ENCODE measurements at regions not wholly inside any gene's neighbourhood (a gene's known extent, or its start where the extent isn't known, plus 50 kb on each side); places are given as distances from the start of the nearest gene placed in this dataset.

- ATAC-seq (no peak), DNase-seq (no peak)
- H3K4me1 ChIP-seq, result no peaks in the 10 kb centered on the region
- H3K27ac ChIP-seq, result no peak overlapping the region
- intact Hi-C loops (cut with DNase I), result no loop called here
- no peak overlapping the region for H3K4me3 ChIP-seq
- no peaks in the 10 kb centered on the region for H3K27me3 ChIP-seq
- WGBS, 2 donors, result 60 to 73% methylated on average over 3 of the region's 3 CpGs
- TF ChIP-seq POLR2A (IDR thresholded peaks at IDR 0.05), result no peak
- no peak for TF ChIP-seq CTCF (IDR thresholded peaks at IDR 0.05)
- H3K36me3 ChIP-seq (replicated peaks in 1 of 2; ENCODE audit: insufficient read depth in 1 of 2, low read depth in 2 of 2), result no peaks in the 10 kb centered on the region
- H3K9me3 ChIP-seq, result no peaks in the 10 kb centered on the region
Measured at GRCh38 chr10:71135236-71135635, 77.1 kb upstream of the UNC5B start.

GRCh38 chr10:71136036-71136721 is 76.2 kb upstream of the UNC5B start:
- TF ChIP-seq CTCF (IDR thresholded peaks at IDR 0.05) (no peak), POLR2A (IDR thresholded peaks at IDR 0.05) (no peak)
- H3K9me3 ChIP-seq, result no peaks in the 10 kb centered on the region
- no peak overlapping the region for H3K27ac ChIP-seq
- H3K36me3 ChIP-seq (replicated peaks in 1 of 2; ENCODE audit: insufficient read depth in 1 of 2, low read depth in 2 of 2), result no peaks in the 10 kb centered on the region
- intact Hi-C loops (cut with DNase I), result no loop called here
- ATAC-seq (no peak), DNase-seq (no peak)
- H3K4me3 ChIP-seq, result no peak overlapping the region
- H3K4me1 ChIP-seq, result no peaks in the 10 kb centered on the region
- 72 to 75% methylated on average over 8 of the region's 8 CpGs for WGBS, 2 donors
- no peaks in the 10 kb centered on the region for H3K27me3 ChIP-seq

- DNase-seq (no peak), ATAC-seq (no peak)
- Histone ChIP-seq H3K4me1 (no peaks in the 10 kb centered on the region), H3K4me3 (no peak overlapping the region), H3K36me3 (replicated peaks in 1 of 2; ENCODE audit: insufficient read depth in 1 of 2, low read depth in 2 of 2) (no peaks in the 10 kb centered on the region), H3K9me3 (no peaks in the 10 kb centered on the region), H3K27ac (no peak overlapping the region), H3K27me3 (no peaks in the 10 kb centered on the region)
- intact Hi-C loops (cut with DNase I), result no loop called here
- TF ChIP-seq CTCF (IDR thresholded peaks at IDR 0.05), result no peak
- TF ChIP-seq POLR2A (IDR thresholded peaks at IDR 0.05), result no peak
- WGBS, 2 donors, result 100% methylated on average over 2 of the region's 2 CpGs
Measured at GRCh38 chr10:71137701-71138100, 74.7 kb upstream of the UNC5B start.

- 21 to 31% methylated on average over 13 to 14 of the region's 14 CpGs for WGBS, 2 donors
- TF ChIP-seq CTCF (IDR thresholded peaks at IDR 0.05) (no peak), POLR2A (IDR thresholded peaks at IDR 0.05) (no peak)
- Histone ChIP-seq H3K4me3 (no peak overlapping the region), H3K36me3 (replicated peaks in 1 of 2; ENCODE audit: insufficient read depth in 1 of 2, low read depth in 2 of 2) (no peaks in the 10 kb centered on the region), H3K9me3 (no peaks in the 10 kb centered on the region), H3K27me3 (no peaks in the 10 kb centered on the region), H3K27ac (no peak overlapping the region), H3K4me1 (no peaks in the 10 kb centered on the region)
- ATAC-seq, result no peak
- peak in 2 of 4 donors; percentile 42 to 44 for DNase-seq
- intact Hi-C loops (cut with DNase I), result no loop called here
Measured at GRCh38 chr10:71138166-71138830, 74.1 kb upstream of the UNC5B start.

- H3K27me3 ChIP-seq, result no peaks in the 10 kb centered on the region
- DNase-seq (no peak), ATAC-seq (no peak)
- no peaks in the 10 kb centered on the region for H3K4me1 ChIP-seq
- H3K27ac ChIP-seq, result no peak overlapping the region
- H3K4me3 ChIP-seq, result no peak overlapping the region
- H3K9me3 ChIP-seq, result no peaks in the 10 kb centered on the region
- intact Hi-C loops (cut with DNase I), result no loop called here
- 88 to 98% methylated on average over 4 of the region's 4 CpGs for WGBS, 2 donors
- no peak for TF ChIP-seq CTCF (IDR thresholded peaks at IDR 0.05)
- no peak for TF ChIP-seq POLR2A (IDR thresholded peaks at IDR 0.05)
- H3K36me3 ChIP-seq (replicated peaks in 1 of 2; ENCODE audit: insufficient read depth in 1 of 2, low read depth in 2 of 2), result no peaks in the 10 kb centered on the region
Measured at GRCh38 chr10:71141528-71141927, 70.8 kb upstream of the UNC5B start.
